CD14-positive monocyte (primary cell): ENCODE measurements at regions not wholly inside any gene's neighbourhood (a gene's known extent, or its start where the extent isn't known, plus 50 kb on each side); places are given as distances from the start of the nearest gene placed in this dataset.

ENCODE experiments used
- DNase-seq, 3 donors: peaks; one replicate each; pipeline ENCODE4 v3.0.0-alpha.2; 2011 to 2022
- H2AFZ ChIP-seq: 2 replicates; pipeline ENCODE4 v1.6.0; 2012; ENCODE audit warnings: mild to moderate bottlenecking, low read depth, low read length, inconsistent platforms; ENCODE audit not compliant: insufficient read depth, poor library complexity, severe bottlenecking
- H3K27ac ChIP-seq, 2 donors: 1 replicate in 1 of 2; 2 replicates in 1 of 2; pipeline ENCODE4 v1.5.1; 2012 to 2013; ENCODE audit warnings: low read length in 2 of 2, control low read depth in 1 of 2, inconsistent platforms in 1 of 2, low read depth in 1 of 2, mild to moderate bottlenecking in 1 of 2
- H3K27me3 ChIP-seq, 2 donors: one replicate each; pipeline versions ENCODE4 v1.6.0 to v1.6.1; 2011 to 2013; ENCODE audit warnings: low read length in 2 of 2; ENCODE audit not compliant: control insufficient read depth in 2 of 2, insufficient read depth in 2 of 2
- H3K36me3 ChIP-seq, 2 donors: replicated peaks in 1 of 2; 1 replicate in 1 of 2; 2 replicates in 1 of 2; pipeline versions ENCODE4 v1.5.1 to v1.6.1; 2012 to 2013; ENCODE audit warnings: low read length in 2 of 2, control low read depth in 1 of 2, inconsistent platforms in 1 of 2, mild to moderate bottlenecking in 1 of 2; ENCODE audit not compliant: insufficient read depth in 2 of 2, control insufficient read depth in 1 of 2
- H3K4me1 ChIP-seq, 2 donors: 1 replicate in 1 of 2; 2 replicates in 1 of 2; pipeline versions ENCODE4 v1.5.1 to v1.6.1; 2012 to 2013; ENCODE audit warnings: low read length in 2 of 2, control low read depth in 1 of 2, inconsistent platforms in 1 of 2, mild to moderate bottlenecking in 1 of 2, moderate library complexity in 1 of 2; ENCODE audit not compliant: insufficient read depth in 2 of 2, control insufficient read depth in 1 of 2
- H3K4me2 ChIP-seq: replicated peaks from 2 replicates; pipeline ENCODE3; 2012; ENCODE audit warnings: low read length, moderate library complexity, mild to moderate bottlenecking; ENCODE audit not compliant: poor library complexity, severe bottlenecking; ENCODE audit errors: extremely low read depth
- H3K4me3 ChIP-seq, 3 experiments: fragments of 200-600 bp in 1 of 3; sonication (generic) in 1 of 3; replicated peaks in 1 of 3; 1 replicate in 2 of 3; 2 replicates in 1 of 3; pipeline ENCODE4 v1.5.1; 2011 to 2013; ENCODE audit warnings: low read length in 3 of 3, mild to moderate bottlenecking in 3 of 3, control low read depth in 2 of 3, low read depth in 2 of 3, inconsistent platforms in 1 of 3, moderate library complexity in 1 of 3
- H3K79me2 ChIP-seq: 2 replicates; pipeline ENCODE4 v1.6.0; 2012; ENCODE audit warnings: mild to moderate bottlenecking, control low read depth, inconsistent platforms, low read length, moderate library complexity; ENCODE audit not compliant: insufficient read depth
- H3K9ac ChIP-seq: 2 replicates; pipeline ENCODE4 v1.6.0; 2017; ENCODE audit warnings: low read length, mild to moderate bottlenecking; ENCODE audit not compliant: insufficient read depth, poor library complexity, severe bottlenecking
- H3K9me3 ChIP-seq, 2 donors: replicated peaks in 1 of 2; 1 replicate in 1 of 2; 2 replicates in 1 of 2; pipeline versions ENCODE4 v1.5.1 to v1.6.1; 2012 to 2013; ENCODE audit warnings: low read length in 2 of 2, control low read depth in 1 of 2; ENCODE audit not compliant: control insufficient read depth in 1 of 2, insufficient read depth in 1 of 2
- H4K20me1 ChIP-seq: 2 replicates; pipeline ENCODE4 v1.6.0; 2012; ENCODE audit warnings: mild to moderate bottlenecking, low read length, control low read depth, moderate library complexity; ENCODE audit not compliant: insufficient read depth
- H3K27ac Mint-ChIP-seq, 7 donors: one replicate each; pipeline ENCODE4 v1.8.0; 2020; ENCODE audit warnings: mild to moderate bottlenecking in 7 of 7, mixed read lengths in 7 of 7, moderate library complexity in 6 of 7, inconsistent platforms in 2 of 7
- H3K27me3 Mint-ChIP-seq, 3 donors: one replicate each; pipeline ENCODE4 v1.8.0; 2021 to 2022; ENCODE audit warnings: low read depth in 3 of 3, mild to moderate bottlenecking in 3 of 3, mixed read lengths in 3 of 3, moderate library complexity in 3 of 3, inconsistent platforms in 1 of 3
- H3K36me3 Mint-ChIP-seq, 2 donors: one replicate each; pipeline ENCODE4 v1.8.0; 2020; ENCODE audit warnings: mixed read lengths in 2 of 2, inconsistent platforms in 1 of 2, mild to moderate bottlenecking in 1 of 2
- H3K4me1 Mint-ChIP-seq: one replicate; pipeline ENCODE4 v1.8.0; 2020; ENCODE audit warnings: mild to moderate bottlenecking, mixed read lengths
- H3K4me3 Mint-ChIP-seq, 2 donors: one replicate each; pipeline ENCODE4 v1.8.0; 2020; ENCODE audit warnings: mild to moderate bottlenecking in 2 of 2, mixed read lengths in 2 of 2, moderate library complexity in 1 of 2
- H3K9me3 Mint-ChIP-seq, 7 donors: one replicate each; pipeline ENCODE4 v1.8.0; 2020 to 2022; ENCODE audit warnings: mixed read lengths in 7 of 7, mild to moderate bottlenecking in 6 of 7, moderate library complexity in 6 of 7, inconsistent platforms in 2 of 7
- CTCF ChIP-seq: fragments of 200-600 bp; IDR thresholded peaks from one replicate; pipeline ENCODE4 v1.8.0; 2022; ENCODE audit warnings: antibody characterized with exemption, mild to moderate bottlenecking
- WGBS: methylation state at CpG from one replicate; pipeline ENCODE4 v1.1.5; 2013; ENCODE audit warnings: missing lambda C conversion rate; ENCODE audit not compliant: insufficient coverage; 5-methylcytosine and 5-hydroxymethylcytosine counted together
- intact Hi-C, 2 donors: fragments of 100-400 bp; cut with micrococcal nuclease; formaldehyde crosslinking; loops; one replicate each; pipeline versions ENCODE4 v1.15.0 to v1.15.1; 2023

GRCh38 chr6:106796781-106797180, 167.4 kb downstream of the QRSL1 start:
- Histone ChIP-seq H3K4me2 (no peak overlapping the region), H3K36me3 (no peaks in the 10 kb centered on the region), H3K4me1 (no peaks in the 10 kb centered on the region), H3K9ac (no peak overlapping the region), H3K79me2 (no peaks in the 10 kb centered on the region), H2AFZ (no peak overlapping the region), H3K9me3 (no peaks in the 10 kb centered on the region), H3K4me3 (no peak overlapping the region), H3K27ac (no peak overlapping the region), H3K27me3 (no peaks in the 10 kb centered on the region), H4K20me1 (no peaks in the 10 kb centered on the region)
- DNase-seq: no peak
- WGBS: no CpG with 5 or more reads among the region's 1 CpG
- Mint-ChIP-seq H3K4me1 (no peaks in the 10 kb centered on the region), H3K27ac (no peak overlapping the region), H3K36me3 (no peaks in the 10 kb centered on the region), H3K4me3 (no peak overlapping the region), H3K27me3 (peaks cover 6 to 10% (median 7%) of the 10 kb centered on the region in 3 donors), H3K9me3 (peaks cover 0 to 2% (median 0%) of the 10 kb centered on the region in 7 donors)
- no peak for TF ChIP-seq CTCF
- intact Hi-C loops: no loop called here

DNA sequence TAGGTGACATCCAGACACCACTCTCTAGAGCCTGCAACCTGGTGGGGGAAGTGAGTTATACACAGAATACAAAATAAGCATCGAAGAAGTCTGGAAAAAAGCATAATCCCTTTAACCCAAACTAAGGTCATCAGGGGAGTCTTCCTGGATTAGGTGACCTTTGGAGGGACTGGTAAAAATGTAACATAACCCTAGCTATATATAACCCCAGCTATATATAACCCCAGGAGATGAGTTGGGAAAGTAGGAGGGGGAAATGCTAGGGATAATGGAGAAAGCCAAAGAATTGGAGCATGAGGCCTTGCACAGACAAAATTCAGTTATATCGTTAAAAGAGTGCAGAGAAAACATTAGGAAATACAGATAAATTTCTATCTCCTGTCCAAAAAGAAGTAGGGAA, 164.8 kb downstream of the QRSL1 start:
- H3K27ac ChIP-seq: no peak overlapping the region
- no peaks in the 10 kb centered on the region for H3K4me1 ChIP-seq
- H3K79me2 ChIP-seq: no peaks in the 10 kb centered on the region
- H3K9me3 ChIP-seq: no peaks in the 10 kb centered on the region
- no peaks in the 10 kb centered on the region for H3K36me3 ChIP-seq
- Mint-ChIP-seq H3K9me3 (peaks cover 0 to 2% (median 0%) of the 10 kb centered on the region in 7 donors), H3K27ac (no peak overlapping the region), H3K4me1 (no peaks in the 10 kb centered on the region), H3K27me3 (peaks cover 5 to 10% (median 7%) of the 10 kb centered on the region in 3 donors), H3K36me3 (no peaks in the 10 kb centered on the region), H3K4me3 (no peak overlapping the region)
- H4K20me1 ChIP-seq: no peaks in the 10 kb centered on the region
- H3K4me3 ChIP-seq: no peak overlapping the region
- no peak for DNase-seq
- H3K27me3 ChIP-seq: no peaks in the 10 kb centered on the region
- H2AFZ ChIP-seq: no peak overlapping the region
- H3K9ac ChIP-seq: no peak overlapping the region
- H3K4me2 ChIP-seq: no peak overlapping the region
- intact Hi-C loops: no loop called here
- no peak for TF ChIP-seq CTCF
- WGBS: no CpG with 5 or more reads among the region's 2 CpGs
